ENCODE measurements at regions not wholly inside any gene's neighbourhood (a gene's known extent, or its start where the extent isn't known, plus 50 kb on each side); places are given as distances from the start of the nearest gene placed in this dataset.
"Not testable (repeated sequence)": the region's sequence is repeated elsewhere in the genome, so short reads cannot be mapped to it uniquely, and the experiment has no call there.

GRCh38 chr7:51930834-51931233, 614.2 kb upstream of the COBL start:
- Histone ChIP-seq H3K4me2 (no peak overlapping the region), H3K9ac (no peak overlapping the region), H3K4me1 (no peaks in the 10 kb centered on the region), H3K36me3 (no peaks in the 10 kb centered on the region), H3K27ac (no peak overlapping the region), H3K4me3 (no peak overlapping the region), H3K9me3 (no peaks in the 10 kb centered on the region), H4K20me1 (no peaks in the 10 kb centered on the region), H3K27me3 (no peaks in the 10 kb centered on the region)
- TF ChIP-seq Cebpa-rat (IDR thresholded peaks at IDR 0.05), result no peak

- no peaks in the 10 kb centered on the region for H4K20me1 ChIP-seq
- TF ChIP-seq Cebpa-rat (IDR thresholded peaks at IDR 0.05), result no peak
- no peaks in the 10 kb centered on the region for H3K9me3 ChIP-seq
- no peak overlapping the region for H3K4me3 ChIP-seq
- H3K9ac ChIP-seq, result no peak overlapping the region
- H3K27ac ChIP-seq, result no peak overlapping the region
- H3K4me1 ChIP-seq, result no peaks in the 10 kb centered on the region
- H3K36me3 ChIP-seq, result no peaks in the 10 kb centered on the region
- H3K4me2 ChIP-seq, result no peak overlapping the region
- no peaks in the 10 kb centered on the region for H3K27me3 ChIP-seq
Observed at GRCh38 chr7:51929818-51930217, 613.2 kb upstream of the COBL start.

GRCh38 chr7:51927738-51928137, 611.1 kb upstream of the COBL start:
- no peak overlapping the region for H3K4me3 ChIP-seq
- H4K20me1 ChIP-seq, result no peaks in the 10 kb centered on the region
- H3K4me2 ChIP-seq, result no peak overlapping the region
- H3K9ac ChIP-seq, result no peak overlapping the region
- H3K4me1 ChIP-seq, result no peaks in the 10 kb centered on the region
- no peak for TF ChIP-seq Cebpa-rat (IDR thresholded peaks at IDR 0.05)
- H3K27ac ChIP-seq, result no peak overlapping the region
- H3K36me3 ChIP-seq, result no peaks in the 10 kb centered on the region
- H3K9me3 ChIP-seq, result no peaks in the 10 kb centered on the region
- no peaks in the 10 kb centered on the region for H3K27me3 ChIP-seq

GRCh38 chr7:51918581-51918980, 602.0 kb upstream of the COBL start:
- H3K36me3 ChIP-seq, result no peaks in the 10 kb centered on the region
- H3K27ac ChIP-seq, result no peak overlapping the region
- no peaks in the 10 kb centered on the region for H4K20me1 ChIP-seq
- no peak for TF ChIP-seq Cebpa-rat (IDR thresholded peaks at IDR 0.05)
- H3K27me3 ChIP-seq, result no peaks in the 10 kb centered on the region
- H3K4me2 ChIP-seq, result no peak overlapping the region
- no peak overlapping the region for H3K4me3 ChIP-seq
- H3K9ac ChIP-seq, result no peak overlapping the region
- no peaks in the 10 kb centered on the region for H3K9me3 ChIP-seq
- no peaks in the 10 kb centered on the region for H3K4me1 ChIP-seq

GRCh38 chr7:51901489-51901840, 584.9 kb upstream of the COBL start:
- no peaks in the 10 kb centered on the region for H3K27me3 ChIP-seq
- H3K4me2 ChIP-seq, result peak overlapping the region; percentile 39
- H3K4me1 ChIP-seq, result peaks cover 17% of the 10 kb centered on the region
- H3K36me3 ChIP-seq, result no peaks in the 10 kb centered on the region
- H3K4me3 ChIP-seq, result no peak overlapping the region
- no peaks in the 10 kb centered on the region for H3K9me3 ChIP-seq
- no peak overlapping the region for H3K9ac ChIP-seq
- TF ChIP-seq Cebpa-rat (IDR thresholded peaks at IDR 0.05), result no peak
- H4K20me1 ChIP-seq, result no peaks in the 10 kb centered on the region
- H3K27ac ChIP-seq, result no peak overlapping the region

GRCh38 chr7:51900755-51901488, 584.3 kb upstream of the COBL start:
- H3K9me3 ChIP-seq, H3K9ac ChIP-seq, H3K27me3 ChIP-seq, H3K36me3 ChIP-seq, H3K4me3 ChIP-seq, H4K20me1 ChIP-seq, H3K27ac ChIP-seq: not testable (repeated sequence)
- H3K4me1 ChIP-seq, result peaks cover 17% of the 10 kb centered on the region
- H3K4me2 ChIP-seq, result peak overlapping the region; percentile 39

- Histone ChIP-seq H3K4me3 (no peak overlapping the region), H4K20me1 (no peaks in the 10 kb centered on the region), H3K9ac (no peak overlapping the region), H3K4me2 (no peak overlapping the region), H3K9me3 (no peaks in the 10 kb centered on the region), H3K27me3 (no peaks in the 10 kb centered on the region), H3K27ac (no peak overlapping the region), H3K4me1 (peaks cover 17% of the 10 kb centered on the region), H3K36me3 (no peaks in the 10 kb centered on the region)
- TF ChIP-seq Cebpa-rat (IDR thresholded peaks at IDR 0.05), result no peak
Observed at GRCh38 chr7:51899611-51900010, 583.0 kb upstream of the COBL start.

- Histone ChIP-seq H3K36me3 (no peaks in the 10 kb centered on the region), H3K27ac (no peak overlapping the region), H3K4me1 (no peaks in the 10 kb centered on the region), H4K20me1 (no peaks in the 10 kb centered on the region), H3K4me3 (no peak overlapping the region), H3K9ac (no peak overlapping the region), H3K9me3 (no peaks in the 10 kb centered on the region), H3K4me2 (no peak overlapping the region), H3K27me3 (no peaks in the 10 kb centered on the region)
- TF ChIP-seq Cebpa-rat (IDR thresholded peaks at IDR 0.05), result no peak
Observed at GRCh38 chr7:51882412-51882811, 565.8 kb upstream of the COBL start.

GRCh38 chr7:51881309-51881708, 564.7 kb upstream of the COBL start:
- TF ChIP-seq Cebpa-rat (IDR thresholded peaks at IDR 0.05), result no peak
- Histone ChIP-seq H3K9me3 (no peaks in the 10 kb centered on the region), H3K4me1 (no peaks in the 10 kb centered on the region), H3K27me3 (no peaks in the 10 kb centered on the region), H3K36me3 (no peaks in the 10 kb centered on the region), H3K4me2 (no peak overlapping the region), H3K4me3 (no peak overlapping the region), H3K27ac (no peak overlapping the region), H3K9ac (no peak overlapping the region), H4K20me1 (no peaks in the 10 kb centered on the region)

GRCh38 chr7:51878865-51879264, 562.3 kb upstream of the COBL start:
- TF ChIP-seq Cebpa-rat (IDR thresholded peaks at IDR 0.05), result no peak
- no peaks in the 10 kb centered on the region for H3K9me3 ChIP-seq

GRCh38 chr7:51869452-51869851, 552.8 kb upstream of the COBL start:
- Histone ChIP-seq H3K4me1 (no peaks in the 10 kb centered on the region), H3K4me2 (no peak overlapping the region), H3K9ac (no peak overlapping the region), H3K9me3 (no peaks in the 10 kb centered on the region), H4K20me1 (no peaks in the 10 kb centered on the region), H3K27ac (no peak overlapping the region), H3K36me3 (no peaks in the 10 kb centered on the region), H3K4me3 (no peak overlapping the region), H3K27me3 (no peaks in the 10 kb centered on the region)
- TF ChIP-seq Cebpa-rat (IDR thresholded peaks at IDR 0.05), result no peak

More at GRCh38 chr7:51878865-51879264, 562.3 kb upstream of the COBL start:
- no peak overlapping the region for H3K4me3 ChIP-seq
- no peaks in the 10 kb centered on the region for H3K4me1 ChIP-seq
- H4K20me1 ChIP-seq, result no peaks in the 10 kb centered on the region
- no peak overlapping the region for H3K27ac ChIP-seq
- no peak overlapping the region for H3K4me2 ChIP-seq
- no peaks in the 10 kb centered on the region for H3K36me3 ChIP-seq
- H3K9ac ChIP-seq, result no peak overlapping the region
- H3K27me3 ChIP-seq, result no peaks in the 10 kb centered on the region
